A673 (cell line): ENCODE measurements at regions not wholly inside any gene's neighbourhood (a gene's known extent, or its start where the extent isn't known, plus 50 kb on each side); places are given as distances from the start of the nearest gene placed in this dataset.
A peak's percentile ranks its signal among the peaks of the same experiment; 100 is the strongest.
"Not testable (repeated sequence)": the region's sequence is repeated elsewhere in the genome, so short reads cannot be mapped to it uniquely, and the experiment has no call there.

Source experiments
- BruUV-seq: library from RNA; stranded (reverse); fragments of 400-500 nt; replicated peaks from 2 replicates; lab custom pipeline; 2021; lab: Mats Ljungman, UMichigan
- CTCF ChIA-PET: fragments of 300-600 bp; sonication (Branson Sonifier 250); formaldehyde crosslinking; loops from one replicate; lab custom pipeline; 2022; ENCODE audit warnings: antibody characterized with exemption; lab: Charles Lee
- POLR2A ChIA-PET: fragments of 300-600 bp; sonication (Branson Sonifier 250); formaldehyde crosslinking; loops from one replicate; lab custom pipeline; 2022; ENCODE audit warnings: antibody characterized with exemption; ENCODE audit not compliant: low non-redundant PET; lab: Charles Lee
- DNase-seq: peaks from one replicate; pipeline ENCODE4 v3.0.0-alpha.2; 2015; ENCODE audit warnings: low spot score
- H3K27ac ChIP-seq: fragments of 200-600 bp; sonication (generic); 2 replicates; pipeline ENCODE4 v1.5.1; 2016; ENCODE audit warnings: mixed run types, low read depth, mild to moderate bottlenecking, mixed read lengths, antibody characterized with exemption, low read length; ENCODE audit not compliant: poor library complexity, severe bottlenecking
- H3K27me3 ChIP-seq: fragments of 200-600 bp; sonication (generic); replicated peaks from 2 replicates; pipeline ENCODE4 v1.6.1; 2017; ENCODE audit warnings: mixed run types, low read depth, mild to moderate bottlenecking, mixed read lengths, antibody characterized with exemption, low read length; ENCODE audit not compliant: insufficient read depth, poor library complexity
- H3K36me3 ChIP-seq: fragments of 200-600 bp; sonication (generic); 2 replicates; pipeline ENCODE4 v1.6.1; 2016; ENCODE audit warnings: mixed run types, mild to moderate bottlenecking, mixed read lengths, antibody characterized with exemption, low read length; ENCODE audit not compliant: insufficient read depth, poor library complexity, severe bottlenecking
- H3K4me1 ChIP-seq: fragments of 200-600 bp; sonication (generic); 2 replicates; pipeline ENCODE4 v1.6.1; 2017; ENCODE audit warnings: mixed run types, mild to moderate bottlenecking, mixed read lengths, antibody characterized with exemption, low read length; ENCODE audit not compliant: insufficient read depth, poor library complexity, severe bottlenecking
- H3K4me3 ChIP-seq: fragments of 200-600 bp; sonication (generic); 2 replicates; pipeline ENCODE4 v1.5.1; 2016; ENCODE audit warnings: low read depth, mixed run types, mild to moderate bottlenecking, mixed read lengths, low read length; ENCODE audit not compliant: poor library complexity, severe bottlenecking
- H3K9me3 ChIP-seq: fragments of 200-600 bp; sonication (generic); 2 replicates; pipeline ENCODE4 v1.6.1; 2016; ENCODE audit warnings: mixed run types, low read depth, mild to moderate bottlenecking, mixed read lengths, antibody characterized with exemption, low read length; ENCODE audit not compliant: poor library complexity, severe bottlenecking
- EZH2 ChIP-seq: fragments of 200-600 bp; sonication (generic); IDR thresholded peaks from 2 replicates; pipeline ENCODE4 v1.6.1; 2017; ENCODE audit warnings: borderline replicate concordance, low read depth, mild to moderate bottlenecking, mixed read lengths, antibody characterized with exemption, low read length; ENCODE audit not compliant: poor library complexity, severe bottlenecking
- intact Hi-C: fragments of 100-400 bp; cut with micrococcal nuclease; formaldehyde crosslinking; loops from one replicate; pipeline ENCODE4 v1.10.0; 2022; ENCODE audit not compliant: unreplicated experiment
- TF ChIP-seq, protein P1 (sequence below): fragments of 300-800, 200-600 bp; sonication (generic); conservative IDR thresholded peaks from 2 replicates; pipeline ENCODE4 v1.5.1; 2017; ENCODE audit warnings: low read depth, mild to moderate bottlenecking, antibody characterized with exemption, low read length, moderate library complexity, mixed read lengths

DNA sequence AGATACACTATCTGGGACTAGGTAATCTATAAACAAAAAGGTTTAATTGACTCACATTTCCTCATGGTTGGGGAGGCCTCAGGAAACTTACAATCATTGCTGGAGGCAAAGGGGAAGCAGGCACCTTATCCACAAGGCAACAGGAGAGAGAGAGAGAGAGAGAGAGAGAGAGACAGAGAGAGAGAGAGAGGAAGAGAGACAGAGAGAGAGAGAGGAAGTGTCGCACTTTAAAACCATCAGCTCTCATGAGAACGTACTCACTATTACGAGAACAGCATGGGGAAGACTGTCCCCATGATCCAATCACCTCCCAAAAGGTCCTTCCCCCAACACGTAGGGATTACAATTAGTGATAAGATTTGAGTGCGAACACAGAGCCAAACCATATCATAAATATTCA lies 253.5 kb upstream of the TRIB2 start:
- CTCF ChIA-PET: no interaction called here

DNA sequence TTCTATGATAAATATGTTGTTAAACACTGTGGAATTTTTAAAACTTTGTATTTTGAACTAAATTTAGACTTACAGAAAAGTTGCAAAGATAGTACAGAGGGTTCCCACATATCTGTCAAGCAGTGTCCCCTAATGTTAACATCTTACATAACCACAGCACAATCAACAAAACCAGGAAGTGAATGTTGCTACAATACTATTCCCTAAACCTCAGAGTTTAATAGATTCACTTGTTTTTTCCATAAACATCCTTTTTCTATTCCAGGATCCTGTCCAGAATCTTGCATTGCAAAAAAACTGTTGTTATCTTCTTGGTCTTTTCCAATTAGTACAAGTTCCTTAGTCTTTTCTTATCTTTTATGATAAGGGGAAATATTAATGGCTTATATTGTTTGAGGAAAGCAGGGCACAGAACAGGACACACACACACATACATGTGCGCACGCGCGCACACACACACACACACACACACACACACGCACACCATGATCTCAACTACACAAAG lies 251.1 kb upstream of the TRIB2 start:
- Histone ChIP-seq H3K36me3 (no peaks in the 10 kb centered on the region), H3K27me3 (no peaks in the 10 kb centered on the region), H3K4me3 (no peak overlapping the region), H3K4me1 (peaks cover 14% of the 10 kb centered on the region), H3K27ac (peak overlapping the region; percentile 53), H3K9me3 (no peaks in the 10 kb centered on the region)
- intact Hi-C loops: loop anchor here (5.0 to 10.0 kb wide), 3 partner anchors 542 to 633 kb away; no protein-coding TSS in a partner anchor
- BruUV-seq: no TSS peak
- CTCF ChIA-PET: interaction anchor here (0.6 kb wide), 1 partner anchor 602 kb away, joined by 3 read pairs; no protein-coding TSS in a partner anchor
- peak; percentile 15 for DNase-seq
- POLR2A ChIA-PET: no interaction called here
- no peak for TF ChIP-seq EZH2
- TF ChIP-seq, protein P1, sequence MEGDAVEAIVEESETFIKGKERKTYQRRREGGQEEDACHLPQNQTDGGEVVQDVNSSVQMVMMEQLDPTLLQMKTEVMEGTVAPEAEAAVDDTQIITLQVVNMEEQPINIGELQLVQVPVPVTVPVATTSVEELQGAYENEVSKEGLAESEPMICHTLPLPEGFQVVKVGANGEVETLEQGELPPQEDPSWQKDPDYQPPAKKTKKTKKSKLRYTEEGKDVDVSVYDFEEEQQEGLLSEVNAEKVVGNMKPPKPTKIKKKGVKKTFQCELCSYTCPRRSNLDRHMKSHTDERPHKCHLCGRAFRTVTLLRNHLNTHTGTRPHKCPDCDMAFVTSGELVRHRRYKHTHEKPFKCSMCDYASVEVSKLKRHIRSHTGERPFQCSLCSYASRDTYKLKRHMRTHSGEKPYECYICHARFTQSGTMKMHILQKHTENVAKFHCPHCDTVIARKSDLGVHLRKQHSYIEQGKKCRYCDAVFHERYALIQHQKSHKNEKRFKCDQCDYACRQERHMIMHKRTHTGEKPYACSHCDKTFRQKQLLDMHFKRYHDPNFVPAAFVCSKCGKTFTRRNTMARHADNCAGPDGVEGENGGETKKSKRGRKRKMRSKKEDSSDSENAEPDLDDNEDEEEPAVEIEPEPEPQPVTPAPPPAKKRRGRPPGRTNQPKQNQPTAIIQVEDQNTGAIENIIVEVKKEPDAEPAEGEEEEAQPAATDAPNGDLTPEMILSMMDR: no peak

More for the DNA sequence above, 253.5 kb upstream of the TRIB2 start:
- TF ChIP-seq EZH2: no peak
- TF ChIP-seq, protein P1: no peak
- no peaks in the 10 kb centered on the region for H3K27me3 ChIP-seq
- no peak overlapping the region for H3K4me3 ChIP-seq
- no peaks in the 10 kb centered on the region for H3K36me3 ChIP-seq
- POLR2A ChIA-PET: no interaction called here
- DNase-seq: peak; percentile 10
- H3K27ac ChIP-seq: no peak overlapping the region
- no TSS peak for BruUV-seq
- H3K4me1 ChIP-seq: peaks cover 13% of the 10 kb centered on the region
- H3K9me3 ChIP-seq: no peaks in the 10 kb centered on the region
- intact Hi-C loops: loop anchor here (10.0 kb wide), 1 partner anchor 598 kb away; no protein-coding TSS in a partner anchor

DNA sequence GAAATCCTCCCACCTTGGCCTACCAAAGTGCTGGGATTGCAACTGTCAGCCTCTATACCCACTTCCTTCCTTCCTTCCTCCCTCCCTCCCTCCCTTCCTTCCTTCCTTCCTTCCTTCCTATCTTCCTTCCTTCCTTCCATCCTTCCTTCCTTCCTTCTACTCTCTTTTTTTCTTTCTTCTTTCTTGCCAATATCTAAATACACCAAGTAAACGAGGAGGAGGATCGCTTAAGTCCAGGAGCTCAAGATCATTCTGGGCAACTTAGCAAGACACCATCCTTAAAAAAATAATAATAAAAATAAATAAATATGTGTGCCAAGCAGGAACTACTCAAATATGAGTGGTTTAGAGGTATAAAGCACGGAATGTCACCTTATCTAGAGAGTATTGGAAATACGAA lies 249.4 kb upstream of the TRIB2 start:
- Histone ChIP-seq H3K4me1 (peaks cover 14% of the 10 kb centered on the region), H3K27ac (peak overlapping the region; percentile 86), H3K27me3 (no peaks in the 10 kb centered on the region), H3K9me3 (no peaks in the 10 kb centered on the region), H3K36me3 (no peaks in the 10 kb centered on the region), H3K4me3 (no peak overlapping the region)
- no peak for TF ChIP-seq EZH2
- CTCF ChIA-PET: interaction anchor here (1.0 to 1.3 kb wide), 2 partner anchors 249 to 540 kb away, joined by 3 to 8 read pairs; partner anchors contain the start of gene TRIB2
- BruUV-seq: no TSS peak
- peak; percentile 70 for DNase-seq
- intact Hi-C loops: loop anchor here (5.0 to 10.0 kb wide), 3 partner anchors 540 to 635 kb away; no protein-coding TSS in a partner anchor
- POLR2A ChIA-PET: interaction anchor here (0.7 kb wide), 1 partner anchor 746 kb away, joined by 5 read pairs; no protein-coding TSS in a partner anchor

DNA sequence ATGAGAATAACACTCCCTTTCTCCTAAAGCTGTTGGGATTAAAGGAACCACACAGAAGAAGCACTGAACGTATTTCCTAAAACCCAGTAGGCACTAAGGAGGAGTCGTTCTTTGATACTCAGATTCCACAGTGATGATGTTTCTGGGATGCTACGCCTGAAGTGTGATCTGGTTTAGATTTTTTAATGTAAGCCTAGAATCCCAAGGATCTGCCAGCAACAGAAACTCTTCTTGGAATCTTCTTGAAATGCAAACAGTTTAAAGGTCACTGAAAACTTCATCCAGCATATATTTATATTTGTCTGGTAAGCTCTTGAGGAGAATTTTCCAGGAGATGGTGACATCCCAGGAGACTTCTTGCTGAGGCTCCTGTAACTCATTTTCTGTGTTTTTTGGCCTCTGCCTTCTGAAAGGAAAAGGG lies 247.6 kb upstream of the TRIB2 start:
- Histone ChIP-seq H3K36me3 (no peaks in the 10 kb centered on the region), H3K9me3 (peaks cover 3% of the 10 kb centered on the region), H3K4me3 (no peak overlapping the region), H3K4me1 (peaks cover 14% of the 10 kb centered on the region), H3K27ac (no peak overlapping the region), H3K27me3 (no peaks in the 10 kb centered on the region)
- POLR2A ChIA-PET: no interaction called here
- DNase-seq: no peak
- CTCF ChIA-PET: no interaction called here
- TF ChIP-seq, protein P1: no peak
- TF ChIP-seq EZH2: no peak
- BruUV-seq: no TSS peak
- intact Hi-C loops: loop anchor here (2.0 to 10.0 kb wide), 4 partner anchors 248 to 637 kb away; partner anchors contain the start of gene TRIB2

DNA sequence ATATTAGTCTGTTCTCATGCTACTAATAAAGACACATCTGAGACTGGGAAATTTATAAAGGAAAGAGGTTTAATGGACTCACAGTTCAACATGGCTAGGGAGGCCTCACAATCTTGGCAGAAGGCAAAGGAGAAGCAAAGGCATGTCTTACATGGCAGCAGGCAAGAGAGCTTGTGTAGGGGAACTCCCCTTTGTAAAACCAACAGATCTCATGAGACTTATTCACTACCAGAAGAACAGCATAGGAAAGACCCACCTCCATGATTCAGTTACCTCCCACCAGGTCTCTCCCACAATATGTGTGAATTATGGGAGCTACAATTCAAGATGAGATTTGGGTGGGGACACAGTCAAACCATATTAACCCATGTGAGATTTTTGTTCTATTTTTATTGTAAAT lies 244.5 kb upstream of the TRIB2 start:
- intact Hi-C loops, CTCF ChIA-PET, H3K4me3 ChIP-seq, H3K36me3 ChIP-seq, BruUV-seq, H3K27me3 ChIP-seq, DNase-seq, POLR2A ChIA-PET, H3K4me1 ChIP-seq, H3K9me3 ChIP-seq, H3K27ac ChIP-seq: not testable (repeated sequence)
